ENCODE measurements at regions not wholly inside any gene's neighbourhood (a gene's known extent, or its start where the extent isn't known, plus 50 kb on each side); places are given as distances from the start of the nearest gene placed in this dataset.
"Not testable (repeated sequence)": the region's sequence is repeated elsewhere in the genome, so short reads cannot be mapped to it uniquely, and the experiment has no call there.

GRCh38 chr7:142603870-142604448, 145.3 kb upstream of the PRSS1 start:
- no peak for DNase-seq (ENCODE audit: low read depth)

GRCh38 chr7:142602756-142603155, 146.5 kb upstream of the PRSS1 start:
- no peak for DNase-seq (ENCODE audit: low read depth)

GRCh38 chr7:142602183-142602582, 147.1 kb upstream of the PRSS1 start:
- no peak for DNase-seq (ENCODE audit: low read depth)

GRCh38 chr7:142598297-142598696, 151.0 kb upstream of the PRSS1 start:
- no peak for DNase-seq (ENCODE audit: low read depth)

- DNase-seq (ENCODE audit: low read depth), result no peak
Measured at GRCh38 chr7:142597547-142597946, 151.7 kb upstream of the PRSS1 start.

GRCh38 chr7:142595816-142596516, 153.3 kb upstream of the PRSS1 start:
- no peak for DNase-seq (ENCODE audit: low read depth)

GRCh38 chr7:142594078-142594477, 155.2 kb upstream of the PRSS1 start:
- DNase-seq (ENCODE audit: low read depth), result no peak

GRCh38 chr7:142593106-142593505, 156.2 kb upstream of the PRSS1 start:
- DNase-seq (ENCODE audit: low read depth), result no peak

GRCh38 chr7:142592664-142593063, 156.6 kb upstream of the PRSS1 start:
- DNase-seq (ENCODE audit: low read depth), result no peak

GRCh38 chr7:142592231-142592630, 157.0 kb upstream of the PRSS1 start:
- no peak for DNase-seq (ENCODE audit: low read depth)

- DNase-seq (ENCODE audit: low read depth), result no peak
Measured at GRCh38 chr7:142590830-142591457, 158.3 kb upstream of the PRSS1 start.

GRCh38 chr7:142590077-142590476, 159.2 kb upstream of the PRSS1 start:
- no peak for DNase-seq (ENCODE audit: low read depth)

- DNase-seq (ENCODE audit: low read depth), result no peak
Measured at GRCh38 chr7:142587578-142588191, 161.6 kb upstream of the PRSS1 start.

- DNase-seq (ENCODE audit: low read depth), result no peak
Measured at GRCh38 chr7:142586611-142587010, 162.7 kb upstream of the PRSS1 start.

- no peak for DNase-seq (ENCODE audit: low read depth)
Measured at GRCh38 chr7:142585425-142585824, 163.8 kb upstream of the PRSS1 start.

- DNase-seq (ENCODE audit: low read depth), result no peak
Measured at GRCh38 chr7:142584765-142585164, 164.5 kb upstream of the PRSS1 start.

- DNase-seq (ENCODE audit: low read depth), result no peak
Measured at GRCh38 chr7:142583446-142583845, 165.8 kb upstream of the PRSS1 start.

GRCh38 chr7:142582351-142582750, 166.9 kb upstream of the PRSS1 start:
- DNase-seq (ENCODE audit: low read depth), result no peak

- peak; percentile 4 for DNase-seq (ENCODE audit: low read depth)
Measured at GRCh38 chr7:142581341-142581740, 167.9 kb upstream of the PRSS1 start.

GRCh38 chr7:142579946-142580345, 169.3 kb upstream of the PRSS1 start:
- no peak for DNase-seq (ENCODE audit: low read depth)

- DNase-seq (ENCODE audit: low read depth), result not testable (repeated sequence)
Measured at GRCh38 chr7:142575351-142575750, 173.9 kb upstream of the PRSS1 start.

GRCh38 chr7:142571581-142571980, 177.7 kb upstream of the PRSS1 start:
- DNase-seq (ENCODE audit: low read depth), result no peak

GRCh38 chr7:142569851-142570250, 179.4 kb upstream of the PRSS1 start:
- DNase-seq (ENCODE audit: low read depth), result no peak
